ENCODE measurements at regions not wholly inside any gene's neighbourhood (a gene's known extent, or its start where the extent isn't known, plus 50 kb on each side); places are given as distances from the start of the nearest gene placed in this dataset.
"Not testable (repeated sequence)": the region's sequence is repeated elsewhere in the genome, so short reads cannot be mapped to it uniquely, and the experiment has no call there.

DNA sequence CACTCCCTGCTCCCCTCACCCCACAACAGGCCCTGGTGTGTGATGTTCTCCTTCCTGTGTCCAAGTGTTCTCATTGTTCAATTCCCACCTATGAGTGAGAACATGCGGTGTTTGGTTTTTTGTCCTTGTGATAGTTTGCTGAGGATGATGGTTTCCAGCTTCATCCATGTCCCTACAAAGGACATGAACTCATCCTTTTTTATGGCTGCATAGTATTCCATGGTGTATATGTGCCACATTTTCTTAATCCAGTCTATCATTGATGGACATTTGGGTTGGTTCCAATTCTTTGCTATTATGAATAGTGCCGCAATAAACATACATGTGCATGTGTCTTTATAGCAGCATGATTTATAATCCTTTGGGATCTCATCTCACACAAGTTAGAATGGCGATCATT lies 101.5 kb upstream of the NGF start:
- not testable (repeated sequence) for TF ChIP-seq POLR2A, CTCF (IDR thresholded peaks at IDR 0.05)
